GM12874 (cell line): ENCODE measurements at regions not wholly inside any gene's neighbourhood (a gene's known extent, or its start where the extent isn't known, plus 50 kb on each side); places are given as distances from the start of the nearest gene placed in this dataset.

Source experiments
- CTCF ChIP-seq: IDR thresholded peaks from 2 replicates; pipeline ENCODE4 v1.5.1; 2011; ENCODE audit warnings: low read depth, mild to moderate bottlenecking, control low read depth, low read length, moderate library complexity; ENCODE audit not compliant: insufficient read depth

GRCh38 chr4:81965454-81965853 lies 408.3 kb downstream of the HNRNPD start:
- TF ChIP-seq CTCF, result no peak

- no peak for TF ChIP-seq CTCF
These were observed 410.1 kb downstream of the HNRNPD start for GRCh38 chr4:81963763-81964020.

- TF ChIP-seq CTCF, result no peak
These were observed 410.6 kb downstream of the HNRNPD start for GRCh38 chr4:81963015-81963762.

GRCh38 chr4:81960961-81961360 lies 412.8 kb downstream of the HNRNPD start:
- no peak for TF ChIP-seq CTCF

- no peak for TF ChIP-seq CTCF
These were observed 419.5 kb downstream of the HNRNPD start for GRCh38 chr4:81954271-81954670.

GRCh38 chr4:81951891-81952455 lies 421.8 kb downstream of the HNRNPD start:
- no peak for TF ChIP-seq CTCF

GRCh38 chr4:81946996-81947395 lies 426.8 kb downstream of the HNRNPD start:
- no peak for TF ChIP-seq CTCF
